ENCODE measurements at regions not wholly inside any gene's neighbourhood (a gene's known extent, or its start where the extent isn't known, plus 50 kb on each side); places are given as distances from the start of the nearest gene placed in this dataset.

- DNase-seq (ENCODE audit: low read depth, low spot score), result no peak
These were observed 235.0 kb upstream of the HNMT start for GRCh38 chr2:137729305-137729704.

GRCh38 chr2:137737559-137737958 lies 226.7 kb upstream of the HNMT start:
- DNase-seq (ENCODE audit: low read depth, low spot score), result no peak

DNA sequence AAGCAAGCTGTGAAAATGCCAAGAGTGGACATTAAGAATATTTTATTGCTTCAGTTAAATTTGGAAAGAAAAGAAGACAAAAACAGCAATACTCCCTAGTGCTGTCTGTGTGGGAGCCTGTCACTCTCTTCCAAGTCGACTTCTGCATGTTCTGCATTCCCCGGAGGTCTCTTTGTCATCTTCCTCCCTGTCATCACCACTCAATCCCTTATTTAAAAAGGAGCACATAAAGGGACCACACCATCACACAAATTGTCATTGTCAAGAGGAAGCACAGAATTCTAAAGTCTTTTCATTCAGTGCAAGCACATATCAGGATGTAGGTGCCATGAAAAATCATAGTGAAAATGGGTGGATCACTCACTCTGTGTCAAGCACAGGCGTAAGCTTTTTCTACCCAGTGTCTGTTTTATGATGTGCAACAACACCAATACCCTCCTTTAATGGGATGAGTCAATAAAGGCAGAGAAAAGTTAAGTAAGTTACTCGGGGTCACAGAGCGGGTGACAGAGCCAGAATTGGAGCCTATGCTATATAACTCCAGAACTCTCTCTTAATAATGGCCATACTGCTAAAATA lies 222.4 kb upstream of the HNMT start:
- no peak for DNase-seq (ENCODE audit: low read depth, low spot score)

DNA sequence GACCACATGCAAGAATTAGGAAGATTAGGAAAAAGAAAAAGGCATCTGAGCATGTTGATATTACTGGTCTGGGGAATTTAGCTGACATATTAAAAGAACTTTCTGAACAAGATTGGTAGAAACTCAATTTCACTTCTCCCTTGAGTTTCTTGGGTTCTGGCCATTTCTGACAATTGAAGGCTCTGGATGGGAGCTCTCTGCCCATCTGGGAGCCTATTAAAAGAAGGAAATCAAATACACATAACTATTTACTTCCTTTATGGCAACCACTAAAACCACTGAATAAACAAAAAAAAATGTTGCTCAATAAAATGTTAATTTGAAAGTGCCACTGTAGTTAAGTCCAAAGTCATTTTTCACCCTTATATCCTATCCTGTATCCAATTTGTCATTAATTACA lies 216.8 kb upstream of the HNMT start:
- DNase-seq (ENCODE audit: low read depth, low spot score), result no peak

GRCh38 chr2:137748533-137748932 lies 215.7 kb upstream of the HNMT start:
- no peak for DNase-seq (ENCODE audit: low read depth, low spot score)

- no peak for DNase-seq (ENCODE audit: low read depth, low spot score)
These were observed 199.6 kb upstream of the HNMT start for GRCh38 chr2:137764646-137765045.

DNA sequence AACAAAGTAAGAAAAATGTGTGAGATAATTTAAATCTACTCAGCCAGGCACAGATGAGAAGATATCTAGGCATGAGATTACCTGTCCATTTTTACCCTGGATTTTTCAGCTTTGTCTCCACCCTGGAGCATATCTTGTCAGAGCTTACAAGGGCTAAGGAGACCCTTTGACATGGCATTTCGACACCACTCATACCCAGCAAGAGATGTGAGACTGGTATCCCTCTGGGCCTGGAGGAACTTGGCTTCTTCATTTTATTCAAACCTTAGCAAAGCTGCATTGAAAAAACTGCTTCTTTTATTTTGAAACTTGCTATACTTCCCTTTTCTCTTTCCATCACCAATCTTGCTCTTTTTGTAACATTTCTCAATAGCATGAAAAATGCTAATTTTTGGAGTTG lies 194.9 kb upstream of the HNMT start:
- DNase-seq (ENCODE audit: low read depth, low spot score), result no peak

DNA sequence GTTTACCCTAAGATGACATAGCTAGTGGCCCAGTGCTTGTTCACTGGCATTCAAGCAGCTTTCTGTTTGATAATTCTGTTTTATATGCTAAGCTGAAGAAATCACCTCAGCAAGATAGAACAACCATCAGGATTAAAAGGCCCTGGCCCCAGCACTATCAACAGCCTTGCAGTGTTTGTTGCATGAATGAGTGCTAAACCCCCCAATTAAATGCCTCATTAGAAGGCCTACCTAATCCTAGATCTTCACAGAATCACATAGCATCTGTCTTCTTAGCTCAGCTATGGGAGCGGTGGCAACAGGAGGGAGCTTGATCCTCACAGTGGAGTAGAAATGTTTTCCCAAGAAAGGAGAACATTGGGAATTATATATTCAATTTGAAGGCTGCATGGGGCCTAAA lies 194.1 kb upstream of the HNMT start:
- no peak for DNase-seq (ENCODE audit: low read depth, low spot score)

DNA sequence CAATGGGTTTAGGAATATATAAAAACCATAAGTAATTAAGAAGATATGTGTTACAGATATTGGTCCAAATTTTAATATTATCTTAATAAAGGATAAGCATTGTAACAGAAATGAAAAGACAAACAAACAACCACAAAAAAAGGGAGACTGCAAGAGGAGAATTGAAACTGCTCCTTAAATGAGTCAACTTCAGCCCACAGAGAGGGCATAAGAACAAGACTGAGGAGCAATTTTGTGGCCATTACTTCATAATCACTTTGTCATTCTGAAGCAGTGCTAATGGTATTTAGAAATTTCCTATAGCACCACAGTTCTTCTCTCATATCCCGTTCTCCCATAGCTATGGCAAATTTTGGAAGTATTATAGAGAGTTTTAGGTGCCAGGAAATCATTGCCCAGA lies 193.2 kb upstream of the HNMT start:
- no peak for DNase-seq (ENCODE audit: low read depth, low spot score)

GRCh38 chr2:137772451-137772850 lies 191.8 kb upstream of the HNMT start:
- DNase-seq (ENCODE audit: low read depth, low spot score), result no peak

- DNase-seq (ENCODE audit: low read depth, low spot score), result no peak
These were observed 188.7 kb upstream of the HNMT start for GRCh38 chr2:137775529-137775928.

DNA sequence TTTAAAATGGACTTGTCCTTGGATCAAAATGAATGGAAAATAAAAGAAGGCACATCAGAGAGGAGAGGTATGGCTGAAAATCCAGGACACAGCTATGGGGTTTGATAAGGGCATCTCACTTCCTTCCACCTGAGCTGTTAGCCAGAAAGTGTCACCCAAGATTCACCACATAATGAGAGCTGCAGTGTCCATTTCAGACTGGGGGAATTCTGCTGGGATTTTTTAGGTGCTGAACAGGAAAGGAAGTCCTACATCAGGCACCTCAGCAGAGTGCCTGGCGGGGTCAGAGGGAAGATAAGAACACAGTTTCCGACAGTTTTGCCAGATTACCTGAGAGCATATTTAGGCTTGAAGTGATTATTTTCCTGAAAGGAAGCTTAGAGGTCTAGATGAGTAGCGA lies 187.6 kb upstream of the HNMT start:
- DNase-seq (ENCODE audit: low read depth, low spot score), result no peak

GRCh38 chr2:137797641-137798040 lies 166.6 kb upstream of the HNMT start:
- DNase-seq (ENCODE audit: low read depth, low spot score), result no peak

DNA sequence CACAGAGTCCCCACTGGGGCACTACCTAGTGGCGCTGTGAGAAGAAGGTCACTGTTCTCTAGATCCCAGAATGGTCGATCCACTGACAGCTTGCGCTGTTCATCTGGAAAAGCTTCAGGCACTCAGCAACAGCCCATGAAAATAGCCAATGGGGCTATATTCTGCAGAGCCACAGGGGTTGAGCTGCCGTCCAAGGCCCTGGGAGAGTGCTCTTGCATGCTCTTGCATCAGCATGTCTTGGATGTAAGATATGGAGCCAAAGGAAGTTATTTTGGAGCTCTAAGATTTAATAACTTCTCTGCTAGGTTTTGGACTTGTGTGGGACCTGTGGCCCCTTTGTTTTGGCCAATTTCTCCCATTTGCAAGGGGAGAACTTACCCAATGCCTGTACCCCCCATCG lies 164.7 kb upstream of the HNMT start:
- no peak for DNase-seq (ENCODE audit: low read depth, low spot score)

GRCh38 chr2:137800386-137800785 lies 163.9 kb upstream of the HNMT start:
- no peak for DNase-seq (ENCODE audit: low read depth, low spot score)

DNA sequence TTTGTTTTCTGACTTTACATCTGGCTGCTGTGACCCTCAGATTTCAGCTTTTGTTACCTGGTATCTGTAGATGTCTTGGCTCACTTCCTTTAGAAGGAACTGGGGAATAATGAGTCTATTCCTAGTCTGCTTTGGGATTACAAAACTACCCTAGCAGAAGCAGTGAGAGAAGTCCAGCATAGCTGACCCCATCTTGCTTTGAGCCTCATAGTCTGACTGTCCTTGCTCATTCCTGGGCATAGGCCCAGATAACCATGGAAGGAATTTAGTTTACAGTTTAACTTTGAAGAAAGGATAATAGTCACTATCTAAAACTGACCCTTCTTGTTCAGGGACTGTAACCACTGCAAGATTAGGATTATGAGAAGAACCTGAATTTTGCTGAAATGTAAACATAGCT lies 163.0 kb upstream of the HNMT start:
- no peak for DNase-seq (ENCODE audit: low read depth, low spot score)

DNA sequence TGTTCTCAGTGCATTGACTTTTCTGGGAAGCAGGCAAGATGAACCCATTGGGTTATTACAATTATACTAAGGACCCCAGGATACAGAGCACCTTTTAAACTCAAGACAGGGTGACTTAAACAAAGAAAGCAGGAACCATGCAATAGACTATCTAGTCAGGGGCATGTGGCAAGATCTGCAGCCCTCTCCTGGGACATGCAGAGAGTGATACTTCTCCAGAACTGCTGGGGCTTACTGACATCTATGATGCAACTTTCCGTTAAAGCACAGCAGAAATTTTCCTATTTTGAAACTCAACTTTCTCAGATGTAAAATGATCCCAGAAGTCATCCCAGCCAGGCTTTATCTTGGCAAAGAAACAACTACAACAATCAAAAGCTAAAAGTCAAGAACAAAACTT lies 162.2 kb upstream of the HNMT start:
- no peak for DNase-seq (ENCODE audit: low read depth, low spot score)

DNA sequence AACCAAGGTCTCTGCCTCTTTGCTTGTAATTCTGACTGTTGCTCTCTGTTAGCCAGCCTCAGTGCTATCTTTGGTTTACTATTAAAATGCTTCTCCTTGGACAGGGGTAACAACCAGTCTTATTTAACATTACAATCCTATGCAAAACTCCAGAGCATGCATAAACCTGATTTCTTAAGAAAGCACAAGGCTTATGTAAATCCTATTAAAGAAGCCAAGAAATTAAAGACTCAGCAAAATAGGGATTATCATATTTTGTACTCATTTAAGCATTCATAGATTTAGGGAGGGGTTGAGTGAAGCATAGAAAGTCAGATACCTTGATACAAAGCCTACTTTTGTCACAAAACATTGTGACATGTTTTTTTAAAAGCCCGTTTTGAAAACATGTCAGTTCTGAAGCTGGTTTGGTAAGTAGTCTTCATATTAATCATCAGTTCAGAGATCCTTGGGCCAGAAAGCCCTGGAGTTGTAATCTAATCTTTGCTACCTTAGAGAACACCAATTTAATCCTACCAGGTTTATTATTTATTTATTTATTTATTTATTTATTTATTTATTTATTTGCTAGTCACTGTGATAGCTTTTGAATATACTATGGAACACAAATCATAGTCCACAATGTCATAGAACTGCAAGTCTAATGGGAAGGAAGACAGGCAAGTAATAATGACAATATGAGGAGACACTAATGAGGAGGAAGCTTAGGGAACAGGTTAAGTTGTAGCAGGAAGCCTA lies 158.0 kb upstream of the HNMT start:
- no peak for DNase-seq (ENCODE audit: low read depth, low spot score)

DNA sequence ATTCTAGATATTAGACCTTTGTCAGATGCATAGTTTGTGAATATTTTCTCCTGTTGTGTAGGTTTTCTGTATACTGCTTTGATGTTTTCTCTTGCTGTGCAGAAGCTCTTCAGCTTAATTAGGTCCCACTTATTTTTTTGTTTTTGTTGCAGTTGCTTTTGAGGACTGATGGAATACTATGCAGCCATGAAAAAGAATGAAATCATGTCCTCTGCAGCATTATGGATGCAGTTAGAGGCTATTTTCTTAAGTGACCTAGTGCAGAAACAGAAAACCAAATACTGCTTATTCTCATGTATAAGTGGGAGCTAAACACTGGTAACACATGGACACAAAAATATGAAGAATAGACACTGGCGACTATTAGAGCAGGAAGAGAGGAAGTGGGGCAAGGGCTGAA lies 155.0 kb upstream of the HNMT start:
- no peak for DNase-seq (ENCODE audit: low read depth, low spot score)

DNA sequence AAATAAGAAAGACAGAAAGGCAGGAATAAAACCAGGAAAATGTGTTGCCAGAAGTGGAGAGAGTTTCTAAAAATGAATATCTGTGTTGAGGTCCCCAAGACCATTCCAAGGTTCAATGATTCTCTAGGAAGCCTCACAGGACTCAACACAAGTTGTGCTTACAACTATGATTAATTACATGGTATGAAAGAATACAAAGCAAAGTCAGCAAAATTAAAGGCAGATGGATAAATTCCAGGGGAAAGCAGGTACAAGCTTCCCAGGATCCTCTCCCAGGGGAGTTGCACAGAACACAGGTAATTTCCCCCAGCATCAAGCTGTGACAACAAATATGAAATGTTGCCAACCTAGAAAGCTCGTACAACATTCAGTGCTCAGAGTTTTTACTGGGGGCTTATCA lies 154.4 kb upstream of the HNMT start:
- no peak for DNase-seq (ENCODE audit: low read depth, low spot score)

DNA sequence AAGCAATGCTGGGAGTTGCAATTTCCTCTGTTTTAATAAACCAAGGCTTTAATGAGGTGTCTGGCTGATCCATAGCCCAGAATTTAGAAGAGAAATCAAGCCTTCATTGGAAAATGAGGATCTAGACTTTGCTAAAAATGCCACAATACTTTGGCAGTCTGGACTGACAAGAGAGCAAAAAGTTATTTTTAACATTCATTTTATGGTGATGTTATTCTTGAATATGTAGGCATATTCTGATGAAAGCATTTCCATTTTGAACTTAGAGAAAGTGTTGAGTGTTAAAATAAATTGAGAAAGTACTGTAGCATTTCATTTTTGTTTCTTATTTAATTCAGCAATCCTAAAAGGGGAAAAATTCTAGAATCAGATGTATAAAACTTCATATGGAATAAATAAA lies 151.8 kb upstream of the HNMT start:
- no peak for DNase-seq (ENCODE audit: low read depth, low spot score)

DNA sequence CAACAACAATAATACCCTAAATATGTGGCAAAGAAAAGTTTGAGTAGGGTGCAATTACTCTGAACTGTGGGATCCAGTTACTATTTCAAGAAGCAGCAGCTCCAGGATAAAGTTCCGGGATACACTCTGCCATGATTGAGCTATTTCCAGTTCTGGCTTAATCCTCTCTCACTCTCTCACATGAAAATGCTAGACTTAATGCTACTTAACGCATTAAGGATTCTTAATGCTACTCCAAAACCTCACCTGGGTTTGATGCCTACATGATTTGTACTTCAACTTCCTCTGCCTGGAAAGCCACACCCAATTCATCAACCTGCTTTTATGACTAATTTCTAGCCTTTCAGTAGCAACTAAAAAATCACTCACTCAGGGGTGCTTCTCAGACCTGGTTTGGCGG lies 151.1 kb upstream of the HNMT start:
- no peak for DNase-seq (ENCODE audit: low read depth, low spot score)

GRCh38 chr2:137817058-137817457 lies 147.2 kb upstream of the HNMT start:
- no peak for DNase-seq (ENCODE audit: low read depth, low spot score)

DNA sequence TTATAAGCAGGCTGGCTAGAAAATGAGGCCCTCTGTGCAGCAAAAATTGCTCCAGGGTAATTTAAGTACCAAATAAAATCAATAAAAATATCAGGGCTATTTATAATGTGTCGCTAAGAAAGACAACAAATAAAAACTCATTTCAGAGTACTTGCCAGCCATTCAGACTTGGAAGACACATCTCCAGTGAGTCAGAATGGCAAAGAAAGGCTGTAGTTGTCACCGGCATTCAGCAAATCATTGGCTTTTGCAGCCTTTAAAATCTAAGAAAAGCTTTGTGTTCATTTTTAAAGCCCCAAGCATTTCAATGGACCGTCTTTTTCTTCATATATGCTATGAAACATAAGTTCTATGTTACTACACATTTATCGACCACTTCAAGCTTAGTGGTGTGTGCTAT lies 141.1 kb upstream of the HNMT start:
- DNase-seq (ENCODE audit: low read depth, low spot score), result no peak
